VCaP (cell line): ENCODE measurements at regions not wholly inside any gene's neighbourhood (a gene's known extent, or its start where the extent isn't known, plus 50 kb on each side); places are given as distances from the start of the nearest gene placed in this dataset.

ENCODE experiments used
- H3K27ac ChIP-seq: fragments of 450-650 bp; 2 replicates; pipeline ENCODE4 v1.5.1; 2017
- TF ChIP-seq, protein P1 (sequence below): fragments of 450-650 bp; conservative IDR thresholded peaks from 2 replicates; pipeline ENCODE4 v1.5.1; 2017; ENCODE audit warnings: mild to moderate bottlenecking, moderate library complexity

DNA sequence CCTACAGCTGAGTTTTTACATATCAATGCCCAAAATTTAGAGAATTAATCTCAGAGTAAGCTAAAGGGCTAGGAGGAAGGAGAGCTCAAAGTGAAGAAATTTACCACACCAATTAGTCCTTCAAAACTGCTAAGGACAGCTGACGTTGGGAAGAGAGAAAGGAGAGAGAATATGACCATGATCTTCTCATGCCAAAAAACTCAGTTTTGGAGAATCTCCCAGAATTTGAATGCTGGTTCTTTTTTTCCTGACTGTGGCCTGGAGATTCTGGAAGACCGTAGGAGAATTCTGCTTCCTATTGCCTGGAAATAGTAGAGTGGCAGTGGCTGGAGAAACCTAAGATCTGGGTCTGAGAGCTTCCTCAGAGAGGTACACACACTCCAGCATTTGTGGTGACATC lies 834.4 kb upstream of the SLIT2 start:
- TF ChIP-seq, protein P1, sequence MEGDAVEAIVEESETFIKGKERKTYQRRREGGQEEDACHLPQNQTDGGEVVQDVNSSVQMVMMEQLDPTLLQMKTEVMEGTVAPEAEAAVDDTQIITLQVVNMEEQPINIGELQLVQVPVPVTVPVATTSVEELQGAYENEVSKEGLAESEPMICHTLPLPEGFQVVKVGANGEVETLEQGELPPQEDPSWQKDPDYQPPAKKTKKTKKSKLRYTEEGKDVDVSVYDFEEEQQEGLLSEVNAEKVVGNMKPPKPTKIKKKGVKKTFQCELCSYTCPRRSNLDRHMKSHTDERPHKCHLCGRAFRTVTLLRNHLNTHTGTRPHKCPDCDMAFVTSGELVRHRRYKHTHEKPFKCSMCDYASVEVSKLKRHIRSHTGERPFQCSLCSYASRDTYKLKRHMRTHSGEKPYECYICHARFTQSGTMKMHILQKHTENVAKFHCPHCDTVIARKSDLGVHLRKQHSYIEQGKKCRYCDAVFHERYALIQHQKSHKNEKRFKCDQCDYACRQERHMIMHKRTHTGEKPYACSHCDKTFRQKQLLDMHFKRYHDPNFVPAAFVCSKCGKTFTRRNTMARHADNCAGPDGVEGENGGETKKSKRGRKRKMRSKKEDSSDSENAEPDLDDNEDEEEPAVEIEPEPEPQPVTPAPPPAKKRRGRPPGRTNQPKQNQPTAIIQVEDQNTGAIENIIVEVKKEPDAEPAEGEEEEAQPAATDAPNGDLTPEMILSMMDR = no peak
- no peak overlapping the region for H3K27ac ChIP-seq

DNA sequence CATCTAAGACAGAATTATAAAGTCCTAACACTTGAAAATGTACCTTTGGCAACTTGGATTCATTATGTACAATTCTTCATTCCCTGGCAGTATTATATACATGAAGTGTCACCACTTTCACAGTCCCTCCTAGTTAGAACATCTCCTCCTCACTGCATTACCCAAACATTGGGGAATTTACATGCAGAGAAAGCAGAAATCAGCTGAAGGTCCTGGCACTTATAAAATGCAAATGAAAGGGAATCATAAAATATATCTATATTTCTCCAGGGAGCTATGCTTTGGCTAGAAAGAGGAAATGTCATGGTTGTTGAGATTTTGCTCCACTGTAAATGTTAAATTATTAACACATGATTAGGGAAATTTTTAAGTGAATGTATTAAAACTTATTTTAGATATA lies 835.6 kb upstream of the SLIT2 start:
- TF ChIP-seq, protein P1 = no peak

DNA sequence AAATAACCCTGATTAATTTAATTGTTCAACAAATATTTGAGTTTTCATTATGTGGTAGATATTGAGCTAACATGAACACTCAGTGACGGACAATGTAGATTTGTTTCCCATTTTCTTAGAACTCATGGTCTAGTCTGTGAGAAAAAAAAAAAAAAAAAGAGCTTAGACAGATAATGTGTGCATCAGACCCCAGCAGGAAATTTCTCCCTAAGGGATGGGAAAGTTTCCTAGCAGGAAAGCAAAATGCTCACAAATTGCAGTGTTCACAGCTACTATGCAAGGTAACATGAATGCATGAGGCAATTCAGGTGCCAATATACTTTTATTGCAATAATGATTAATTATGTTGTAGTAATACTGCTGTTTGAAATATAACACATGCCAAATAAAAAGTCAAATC lies 843.2 kb upstream of the SLIT2 start:
- TF ChIP-seq, protein P1 = no peak
- no peak overlapping the region for H3K27ac ChIP-seq

More for the DNA sequence above, 835.6 kb upstream of the SLIT2 start:
- no peak overlapping the region for H3K27ac ChIP-seq

DNA sequence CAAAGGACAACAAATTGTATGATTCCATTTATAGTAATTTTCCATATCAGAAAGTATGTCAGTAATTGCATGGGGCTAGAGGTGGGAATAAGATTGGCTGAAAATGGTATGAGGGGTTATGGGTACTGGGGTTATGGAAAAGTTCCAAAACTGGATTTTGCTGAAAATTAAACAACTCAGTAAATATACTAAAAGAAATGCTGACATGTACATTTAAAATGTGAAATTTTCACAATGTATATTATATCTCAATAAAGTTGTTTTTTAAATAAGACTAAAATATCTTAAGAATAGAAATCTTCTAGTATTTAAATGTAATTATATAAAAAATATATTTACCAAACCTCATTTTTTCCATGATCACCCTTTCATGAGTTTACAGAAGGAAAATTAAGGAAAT lies 844.9 kb upstream of the SLIT2 start:
- TF ChIP-seq, protein P1 = no peak

DNA sequence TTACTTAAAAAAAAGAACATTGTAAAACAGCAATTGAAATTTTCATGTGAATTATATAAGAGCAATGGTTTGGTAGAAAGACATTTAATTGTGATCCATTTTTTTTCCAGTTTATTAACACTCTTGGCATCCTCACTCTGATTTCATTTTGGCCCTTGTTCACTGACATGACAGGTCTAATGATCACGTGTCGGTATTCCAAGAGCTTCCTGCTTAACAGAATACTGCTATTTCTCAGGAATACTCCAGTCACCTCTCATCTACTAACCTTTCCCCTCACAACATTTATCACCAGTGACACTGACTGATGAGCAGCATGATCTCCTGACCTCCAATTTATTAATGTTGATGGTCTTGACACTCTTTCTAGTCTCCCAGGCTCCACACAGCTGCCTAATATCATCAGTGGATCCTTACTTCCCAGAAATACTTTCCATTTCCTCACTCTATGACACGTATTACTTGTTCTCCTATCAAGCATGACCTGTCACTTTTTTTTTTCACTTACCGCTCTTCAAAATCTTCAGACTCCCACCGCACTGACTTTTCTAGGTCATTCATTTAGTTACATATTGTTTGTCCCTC lies 847.8 kb upstream of the SLIT2 start:
- H3K27ac ChIP-seq = no peak overlapping the region
- TF ChIP-seq, protein P1 = no peak

More for the DNA sequence above, 844.9 kb upstream of the SLIT2 start:
- no peak overlapping the region for H3K27ac ChIP-seq

DNA sequence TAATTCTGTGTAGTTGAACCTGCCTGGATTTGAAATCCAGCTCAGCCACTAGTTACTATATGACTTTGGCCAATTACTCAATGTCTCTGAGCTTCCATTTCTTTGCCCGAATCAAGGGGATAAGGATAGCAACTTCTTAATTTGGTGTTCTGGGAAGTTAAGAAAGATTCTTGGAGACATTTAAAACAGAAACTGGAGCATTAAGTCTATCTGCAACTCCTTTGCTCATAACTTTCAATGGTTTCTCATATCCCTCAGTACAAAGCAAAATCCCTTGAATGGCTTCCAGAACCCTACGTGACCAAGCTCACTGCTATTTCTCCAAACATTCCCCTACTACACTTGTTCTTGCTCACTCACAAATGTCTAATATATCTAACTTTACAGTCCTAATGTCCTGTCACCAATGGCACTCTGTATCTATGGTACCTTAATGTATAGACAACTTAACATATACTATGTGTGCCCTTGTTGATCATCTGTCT lies 849.1 kb upstream of the SLIT2 start:
- H3K27ac ChIP-seq = no peak overlapping the region
- TF ChIP-seq, protein P1 = no peak

DNA sequence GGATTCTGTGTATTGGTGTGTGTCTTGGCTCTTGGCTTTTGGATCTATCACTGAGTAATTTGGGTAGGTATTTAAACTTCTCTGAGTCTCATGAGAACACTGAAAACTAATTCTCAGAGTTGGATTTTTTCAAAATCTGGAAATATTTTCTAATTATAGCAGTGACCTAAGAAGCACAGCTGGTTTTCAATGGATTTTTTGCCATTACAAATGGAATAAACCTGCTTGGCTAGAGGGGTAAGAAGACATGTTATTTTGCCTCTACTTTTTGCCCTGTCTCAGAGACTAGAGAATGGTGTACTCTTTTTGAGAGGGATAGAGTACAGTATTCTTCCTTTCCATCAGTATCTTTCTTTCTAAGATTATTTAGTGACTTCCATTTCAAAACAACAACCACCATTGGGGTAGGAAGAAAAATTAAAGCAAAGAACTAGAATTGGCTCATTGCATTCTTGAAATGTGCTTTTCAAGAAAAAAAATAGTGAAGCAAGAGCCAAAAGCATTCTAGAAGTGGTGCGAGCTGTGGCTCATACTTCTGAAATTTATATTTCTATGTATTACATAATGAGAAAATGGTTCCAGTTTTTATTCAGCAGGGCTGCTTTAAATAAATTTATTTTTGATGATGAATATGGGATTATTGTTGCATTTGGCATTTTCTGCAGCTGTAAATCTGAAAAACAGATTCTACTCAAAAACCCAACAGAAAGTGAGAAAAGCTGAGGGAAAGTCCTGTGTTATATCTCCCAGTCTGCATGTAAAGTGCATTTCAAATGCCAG lies 850.2 kb upstream of the SLIT2 start:
- H3K27ac ChIP-seq = no peak overlapping the region
- TF ChIP-seq, protein P1 = no peak
